ENCODE measurements at regions not wholly inside any gene's neighbourhood (a gene's known extent, or its start where the extent isn't known, plus 50 kb on each side); places are given as distances from the start of the nearest gene placed in this dataset.

GRCh38 chr4:107458194-107458593 lies 261.8 kb downstream of the PAPSS1 start:
- Histone ChIP-seq H3K36me3 (no peaks in the 10 kb centered on the region), H3K9me3 (peaks cover 0 to 8% of the 10 kb centered on the region in 2 donors), H3K4me3 (no peak overlapping the region), H3K4me1 (no peaks in the 10 kb centered on the region), H3K27ac (no peak overlapping the region), H3K27me3 (no peaks in the 10 kb centered on the region)
- DNase-seq (no peak), ATAC-seq (no peak)
- no peak for TF ChIP-seq CTCF (IDR thresholded peaks at IDR 0.05)
- intact Hi-C loops (cut with DNase I): no loop called here

GRCh38 chr4:107453987-107454386 lies 266.0 kb downstream of the PAPSS1 start:
- ATAC-seq (no peak), DNase-seq (no peak)
- TF ChIP-seq CTCF (IDR thresholded peaks at IDR 0.05): no peak
- H3K27ac ChIP-seq: no peak overlapping the region
- H3K9me3 ChIP-seq: no peaks in the 10 kb centered on the region
- H3K27me3 ChIP-seq: no peaks in the 10 kb centered on the region
- no peaks in the 10 kb centered on the region for H3K4me1 ChIP-seq
- H3K4me3 ChIP-seq: no peak overlapping the region
- intact Hi-C loops (cut with DNase I): no loop called here
- no peaks in the 10 kb centered on the region for H3K36me3 ChIP-seq

- TF ChIP-seq CTCF (IDR thresholded peaks at IDR 0.05): no peak
- Histone ChIP-seq H3K27ac (no peak overlapping the region), H3K27me3 (no peaks in the 10 kb centered on the region)
These were observed 267.1 kb downstream of the PAPSS1 start for GRCh38 chr4:107452717-107453630.

GRCh38 chr4:107449611-107450369 lies 270.2 kb downstream of the PAPSS1 start:
- Histone ChIP-seq H3K4me3 (no peak overlapping the region), H3K4me1 (no peaks in the 10 kb centered on the region), H3K27ac (no peak overlapping the region), H3K36me3 (no peaks in the 10 kb centered on the region), H3K9me3 (no peaks in the 10 kb centered on the region), H3K27me3 (no peaks in the 10 kb centered on the region)
- intact Hi-C loops (cut with DNase I): no loop called here
- no peak for TF ChIP-seq CTCF (IDR thresholded peaks at IDR 0.05)
- peak in 1 of 4 donors; percentile 10 for DNase-seq
- no peak for ATAC-seq

More at GRCh38 chr4:107452717-107453630, 267.1 kb downstream of the PAPSS1 start:
- DNase-seq (no peak), ATAC-seq (no peak)
- Histone ChIP-seq H3K36me3 (no peaks in the 10 kb centered on the region), H3K9me3 (no peaks in the 10 kb centered on the region), H3K4me1 (no peaks in the 10 kb centered on the region), H3K4me3 (no peak overlapping the region)
- intact Hi-C loops (cut with DNase I): no loop called here

- no peak overlapping the region for H3K27ac ChIP-seq
- intact Hi-C loops (cut with DNase I): no loop called here
- no peaks in the 10 kb centered on the region for H3K4me1 ChIP-seq
- H3K4me3 ChIP-seq: no peak overlapping the region
- H3K36me3 ChIP-seq: no peaks in the 10 kb centered on the region
- ATAC-seq: no peak
- no peak for TF ChIP-seq CTCF (IDR thresholded peaks at IDR 0.05)
- H3K27me3 ChIP-seq: no peaks in the 10 kb centered on the region
- H3K9me3 ChIP-seq: no peaks in the 10 kb centered on the region
- peak in 1 of 4 donors; percentile 19 for DNase-seq
These were observed 277.4 kb downstream of the PAPSS1 start for GRCh38 chr4:107442538-107443111.
